ENCODE measurements at regions not wholly inside any gene's neighbourhood (a gene's known extent, or its start where the extent isn't known, plus 50 kb on each side); places are given as distances from the start of the nearest gene placed in this dataset.

DNA sequence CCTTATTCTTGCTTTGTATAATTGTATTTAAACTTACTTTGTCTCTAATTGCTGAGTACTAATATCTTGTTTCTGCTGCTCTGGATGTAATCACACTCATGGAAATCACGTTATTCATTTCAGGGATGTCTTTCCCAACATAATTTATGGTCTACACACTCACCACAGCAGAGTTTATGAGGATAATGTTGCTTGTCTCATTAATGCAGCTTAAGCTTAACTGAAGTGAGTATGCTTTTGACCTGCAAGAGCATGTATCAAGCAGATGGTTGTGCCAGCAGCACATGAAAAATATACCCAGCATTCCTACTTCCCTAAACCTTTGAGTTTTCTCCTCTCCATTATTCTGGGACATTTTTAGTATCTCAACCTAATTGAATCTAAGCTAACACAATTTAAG, 1080.9 kb downstream of the SLITRK5 start (continued):
- TF ChIP-seq TP53 (CRISPR knock-in tag; IDR thresholded peaks at IDR 0.05): no peak
- TF ChIP-seq, protein P1, sequence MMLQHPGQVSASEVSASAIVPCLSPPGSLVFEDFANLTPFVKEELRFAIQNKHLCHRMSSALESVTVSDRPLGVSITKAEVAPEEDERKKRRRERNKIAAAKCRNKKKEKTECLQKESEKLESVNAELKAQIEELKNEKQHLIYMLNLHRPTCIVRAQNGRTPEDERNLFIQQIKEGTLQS (CRISPR knock-in tag; conservative IDR thresholded peaks at IDR 0.05): no peak
- TF ChIP-seq, protein P2, sequence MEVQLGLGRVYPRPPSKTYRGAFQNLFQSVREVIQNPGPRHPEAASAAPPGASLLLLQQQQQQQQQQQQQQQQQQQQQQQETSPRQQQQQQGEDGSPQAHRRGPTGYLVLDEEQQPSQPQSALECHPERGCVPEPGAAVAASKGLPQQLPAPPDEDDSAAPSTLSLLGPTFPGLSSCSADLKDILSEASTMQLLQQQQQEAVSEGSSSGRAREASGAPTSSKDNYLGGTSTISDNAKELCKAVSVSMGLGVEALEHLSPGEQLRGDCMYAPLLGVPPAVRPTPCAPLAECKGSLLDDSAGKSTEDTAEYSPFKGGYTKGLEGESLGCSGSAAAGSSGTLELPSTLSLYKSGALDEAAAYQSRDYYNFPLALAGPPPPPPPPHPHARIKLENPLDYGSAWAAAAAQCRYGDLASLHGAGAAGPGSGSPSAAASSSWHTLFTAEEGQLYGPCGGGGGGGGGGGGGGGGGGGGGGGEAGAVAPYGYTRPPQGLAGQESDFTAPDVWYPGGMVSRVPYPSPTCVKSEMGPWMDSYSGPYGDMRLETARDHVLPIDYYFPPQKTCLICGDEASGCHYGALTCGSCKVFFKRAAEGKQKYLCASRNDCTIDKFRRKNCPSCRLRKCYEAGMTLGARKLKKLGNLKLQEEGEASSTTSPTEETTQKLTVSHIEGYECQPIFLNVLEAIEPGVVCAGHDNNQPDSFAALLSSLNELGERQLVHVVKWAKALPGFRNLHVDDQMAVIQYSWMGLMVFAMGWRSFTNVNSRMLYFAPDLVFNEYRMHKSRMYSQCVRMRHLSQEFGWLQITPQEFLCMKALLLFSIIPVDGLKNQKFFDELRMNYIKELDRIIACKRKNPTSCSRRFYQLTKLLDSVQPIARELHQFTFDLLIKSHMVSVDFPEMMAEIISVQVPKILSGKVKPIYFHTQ (CRISPR knock-in tag; IDR thresholded peaks at IDR 0.05): no peak
- no peak for TF ChIP-seq ATF1 (CRISPR knock-in tag; IDR thresholded peaks at IDR 0.05)
- TF ChIP-seq MXD4 (CRISPR knock-in tag; IDR thresholded peaks at IDR 0.05; ENCODE audit: borderline replicate concordance): no peak
- TF ChIP-seq, protein P3, sequence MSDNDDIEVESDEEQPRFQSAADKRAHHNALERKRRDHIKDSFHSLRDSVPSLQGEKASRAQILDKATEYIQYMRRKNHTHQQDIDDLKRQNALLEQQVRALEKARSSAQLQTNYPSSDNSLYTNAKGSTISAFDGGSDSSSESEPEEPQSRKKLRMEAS (CRISPR knock-in tag; IDR thresholded peaks at IDR 0.05): no peak

DNA sequence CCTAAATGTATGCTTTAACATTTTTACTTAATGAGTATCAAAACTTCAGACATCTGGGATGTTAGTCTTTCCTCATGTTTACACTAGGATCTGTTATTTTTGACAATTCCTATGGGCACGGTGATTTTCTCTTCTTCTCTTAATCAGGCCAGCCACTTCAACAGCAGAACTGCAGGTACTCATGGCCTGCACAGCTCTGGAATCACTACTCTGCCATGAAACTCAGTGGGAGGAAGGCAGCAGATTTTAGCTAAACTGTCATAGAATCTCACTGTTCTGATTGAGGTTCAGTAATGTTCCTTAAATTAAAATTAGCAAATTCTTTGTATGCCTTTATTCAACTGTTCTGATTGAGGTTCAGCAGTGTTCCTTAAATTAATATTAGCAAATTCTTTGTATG, 1083.0 kb downstream of the SLITRK5 start:
- no peak overlapping the region for H3K27ac Mint-ChIP-seq
- no peak for DNase-seq (ENCODE audit: low spot score)
- no peak overlapping the region for H3K4me3 Mint-ChIP-seq
- H3K36me3 Mint-ChIP-seq: no peaks in the 10 kb centered on the region
- no peaks in the 10 kb centered on the region for H3K4me1 Mint-ChIP-seq
- no peak for ATAC-seq
- ChIA-PET CTCF (no interaction called here), POLR2A (no interaction called here)
- TF ChIP-seq, protein P4, sequence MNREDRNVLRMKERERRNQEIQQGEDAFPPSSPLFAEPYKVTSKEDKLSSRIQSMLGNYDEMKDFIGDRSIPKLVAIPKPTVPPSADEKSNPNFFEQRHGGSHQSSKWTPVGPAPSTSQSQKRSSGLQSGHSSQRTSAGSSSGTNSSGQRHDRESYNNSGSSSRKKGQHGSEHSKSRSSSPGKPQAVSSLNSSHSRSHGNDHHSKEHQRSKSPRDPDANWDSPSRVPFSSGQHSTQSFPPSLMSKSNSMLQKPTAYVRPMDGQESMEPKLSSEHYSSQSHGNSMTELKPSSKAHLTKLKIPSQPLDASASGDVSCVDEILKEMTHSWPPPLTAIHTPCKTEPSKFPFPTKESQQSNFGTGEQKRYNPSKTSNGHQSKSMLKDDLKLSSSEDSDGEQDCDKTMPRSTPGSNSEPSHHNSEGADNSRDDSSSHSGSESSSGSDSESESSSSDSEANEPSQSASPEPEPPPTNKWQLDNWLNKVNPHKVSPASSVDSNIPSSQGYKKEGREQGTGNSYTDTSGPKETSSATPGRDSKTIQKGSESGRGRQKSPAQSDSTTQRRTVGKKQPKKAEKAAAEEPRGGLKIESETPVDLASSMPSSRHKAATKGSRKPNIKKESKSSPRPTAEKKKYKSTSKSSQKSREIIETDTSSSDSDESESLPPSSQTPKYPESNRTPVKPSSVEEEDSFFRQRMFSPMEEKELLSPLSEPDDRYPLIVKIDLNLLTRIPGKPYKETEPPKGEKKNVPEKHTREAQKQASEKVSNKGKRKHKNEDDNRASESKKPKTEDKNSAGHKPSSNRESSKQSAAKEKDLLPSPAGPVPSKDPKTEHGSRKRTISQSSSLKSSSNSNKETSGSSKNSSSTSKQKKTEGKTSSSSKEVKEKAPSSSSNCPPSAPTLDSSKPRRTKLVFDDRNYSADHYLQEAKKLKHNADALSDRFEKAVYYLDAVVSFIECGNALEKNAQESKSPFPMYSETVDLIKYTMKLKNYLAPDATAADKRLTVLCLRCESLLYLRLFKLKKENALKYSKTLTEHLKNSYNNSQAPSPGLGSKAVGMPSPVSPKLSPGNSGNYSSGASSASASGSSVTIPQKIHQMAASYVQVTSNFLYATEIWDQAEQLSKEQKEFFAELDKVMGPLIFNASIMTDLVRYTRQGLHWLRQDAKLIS (CRISPR knock-in tag; IDR thresholded peaks at IDR 0.05; ENCODE audit: borderline replicate concordance): no peak
- TF ChIP-seq NFE2L1 (CRISPR knock-in tag; IDR thresholded peaks at IDR 0.05) (no peak), FOXJ3 (CRISPR knock-in tag; IDR thresholded peaks at IDR 0.05; ENCODE audit: borderline replicate concordance) (no peak), HMGA2 (CRISPR knock-in tag; IDR thresholded peaks at IDR 0.05) (no peak), GRHL2 (CRISPR knock-in tag; IDR thresholded peaks at IDR 0.05; ENCODE audit: insufficient replicate concordance, severe bottlenecking) (no peak), TCF7 (CRISPR knock-in tag; IDR thresholded peaks at IDR 0.05; ENCODE audit: low read depth) (no peak), TEAD4 (CRISPR knock-in tag; IDR thresholded peaks at IDR 0.05) (no peak)
- TF ChIP-seq, protein P5, sequence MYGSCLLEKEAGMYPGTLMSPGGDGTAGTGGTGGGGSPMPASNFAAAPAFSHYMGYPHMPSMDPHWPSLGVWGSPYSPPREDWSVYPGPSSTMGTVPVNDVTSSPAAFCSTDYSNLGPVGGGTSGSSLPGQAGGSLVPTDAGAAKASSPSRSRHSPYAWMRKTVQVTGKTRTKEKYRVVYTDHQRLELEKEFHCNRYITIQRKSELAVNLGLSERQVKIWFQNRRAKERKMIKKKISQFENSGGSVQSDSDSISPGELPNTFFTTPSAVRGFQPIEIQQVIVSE (CRISPR knock-in tag; IDR thresholded peaks at IDR 0.05; ENCODE audit: borderline replicate concordance): no peak
- TF ChIP-seq, protein P6, sequence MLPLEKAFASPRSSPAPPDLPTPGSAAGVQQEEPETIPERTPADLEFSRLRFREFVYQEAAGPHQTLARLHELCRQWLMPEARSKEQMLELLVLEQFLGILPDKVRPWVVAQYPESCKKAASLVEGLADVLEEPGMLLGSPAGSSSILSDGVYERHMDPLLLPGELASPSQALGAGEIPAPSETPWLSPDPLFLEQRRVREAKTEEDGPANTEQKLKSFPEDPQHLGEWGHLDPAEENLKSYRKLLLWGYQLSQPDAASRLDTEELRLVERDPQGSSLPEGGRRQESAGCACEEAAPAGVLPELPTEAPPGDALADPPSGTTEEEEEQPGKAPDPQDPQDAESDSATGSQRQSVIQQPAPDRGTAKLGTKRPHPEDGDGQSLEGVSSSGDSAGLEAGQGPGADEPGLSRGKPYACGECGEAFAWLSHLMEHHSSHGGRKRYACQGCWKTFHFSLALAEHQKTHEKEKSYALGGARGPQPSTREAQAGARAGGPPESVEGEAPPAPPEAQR (CRISPR knock-in tag; IDR thresholded peaks at IDR 0.05): no peak
- H3K27me3 Mint-ChIP-seq (ENCODE audit: low read depth): no peaks in the 10 kb centered on the region
- no peaks in the 10 kb centered on the region for H3K9me3 Mint-ChIP-seq
